ENCODE measurements at regions not wholly inside any gene's neighbourhood (a gene's known extent, or its start where the extent isn't known, plus 50 kb on each side); places are given as distances from the start of the nearest gene placed in this dataset.

- Histone ChIP-seq H3K36me3 (ENCODE audit: control insufficient read depth, insufficient read depth, low read length) (no peaks in the 10 kb centered on the region), H3K4me3 (replicated peaks; ENCODE audit: low read depth, low read length) (no peak overlapping the region), H3K27me3 (replicated peaks; ENCODE audit: control insufficient read depth, insufficient read depth, low read length) (no peaks in the 10 kb centered on the region)
- no peak for DNase-seq (ENCODE audit: extremely low read depth, insufficient read length)
- TF ChIP-seq CTCF (IDR thresholded peaks at IDR 0.05; ENCODE audit: insufficient read depth, low read length, poor library complexity, severe bottlenecking): no peak
Measured at GRCh38 chr12:58616618-58617017, 303.7 kb downstream of the LRIG3 start.

- TF ChIP-seq CTCF (IDR thresholded peaks at IDR 0.05; ENCODE audit: insufficient read depth, low read length, poor library complexity, severe bottlenecking): no peak
- Histone ChIP-seq H3K27me3 (replicated peaks; ENCODE audit: control insufficient read depth, insufficient read depth, low read length) (no peaks in the 10 kb centered on the region), H3K36me3 (ENCODE audit: control insufficient read depth, insufficient read depth, low read length) (no peaks in the 10 kb centered on the region), H3K4me3 (replicated peaks; ENCODE audit: low read depth, low read length) (no peak overlapping the region)
- DNase-seq (ENCODE audit: extremely low read depth, insufficient read length): no peak
Measured at GRCh38 chr12:58621126-58621525, 299.2 kb downstream of the LRIG3 start.

- no peaks in the 10 kb centered on the region for H3K36me3 ChIP-seq (ENCODE audit: control insufficient read depth, insufficient read depth, low read length)
- H3K4me3 ChIP-seq (replicated peaks; ENCODE audit: low read depth, low read length): no peak overlapping the region
- no peaks in the 10 kb centered on the region for H3K27me3 ChIP-seq (replicated peaks; ENCODE audit: control insufficient read depth, insufficient read depth, low read length)
- no peak for TF ChIP-seq CTCF (IDR thresholded peaks at IDR 0.05; ENCODE audit: insufficient read depth, low read length, poor library complexity, severe bottlenecking)
- no peak for DNase-seq (ENCODE audit: extremely low read depth, insufficient read length)
Measured at GRCh38 chr12:58629376-58629775, 290.9 kb downstream of the LRIG3 start.

- no peak for TF ChIP-seq CTCF (IDR thresholded peaks at IDR 0.05; ENCODE audit: insufficient read depth, low read length, poor library complexity, severe bottlenecking)
- no peak for DNase-seq (ENCODE audit: extremely low read depth, insufficient read length)
- Histone ChIP-seq H3K27me3 (replicated peaks; ENCODE audit: control insufficient read depth, insufficient read depth, low read length) (no peaks in the 10 kb centered on the region), H3K4me3 (replicated peaks; ENCODE audit: low read depth, low read length) (no peak overlapping the region), H3K36me3 (ENCODE audit: control insufficient read depth, insufficient read depth, low read length) (no peaks in the 10 kb centered on the region)
Measured at GRCh38 chr12:58633479-58633878, 286.8 kb downstream of the LRIG3 start.

GRCh38 chr12:58639318-58639934 is 280.9 kb downstream of the LRIG3 start:
- TF ChIP-seq CTCF (IDR thresholded peaks at IDR 0.05; ENCODE audit: insufficient read depth, low read length, poor library complexity, severe bottlenecking): no peak
- H3K36me3 ChIP-seq (ENCODE audit: control insufficient read depth, insufficient read depth, low read length): no peaks in the 10 kb centered on the region

GRCh38 chr12:58640314-58640713 is 280.0 kb downstream of the LRIG3 start:
- Histone ChIP-seq H3K27me3 (replicated peaks; ENCODE audit: control insufficient read depth, insufficient read depth, low read length) (no peaks in the 10 kb centered on the region), H3K36me3 (ENCODE audit: control insufficient read depth, insufficient read depth, low read length) (no peaks in the 10 kb centered on the region), H3K4me3 (replicated peaks; ENCODE audit: low read depth, low read length) (no peak overlapping the region)
- no peak for TF ChIP-seq CTCF (IDR thresholded peaks at IDR 0.05; ENCODE audit: insufficient read depth, low read length, poor library complexity, severe bottlenecking)
- no peak for DNase-seq (ENCODE audit: extremely low read depth, insufficient read length)

More at GRCh38 chr12:58639318-58639934, 280.9 kb downstream of the LRIG3 start:
- no peak for DNase-seq (ENCODE audit: extremely low read depth, insufficient read length)
- no peak overlapping the region for H3K4me3 ChIP-seq (replicated peaks; ENCODE audit: low read depth, low read length)
- H3K27me3 ChIP-seq (replicated peaks; ENCODE audit: control insufficient read depth, insufficient read depth, low read length): no peaks in the 10 kb centered on the region

Measured in GM06990 (cell line).